Ramos (cell line): ENCODE measurements at regions not wholly inside any gene's neighbourhood (a gene's known extent, or its start where the extent isn't known, plus 50 kb on each side); places are given as distances from the start of the nearest gene placed in this dataset.

ENCODE experiments used
- in situ Hi-C: fragments of 300-500 bp; cut with MboI; formaldehyde crosslinking; loops from one replicate; pipeline ENCODE4 v1.14.3; 2022; ENCODE audit warnings: low sequenced_read_pairs; ENCODE audit not compliant: unreplicated experiment

- in situ Hi-C loops: no loop called here
Observed at GRCh38 chr11:11143849-11144248, 209.2 kb downstream of the CSNK2A3 start.

DNA sequence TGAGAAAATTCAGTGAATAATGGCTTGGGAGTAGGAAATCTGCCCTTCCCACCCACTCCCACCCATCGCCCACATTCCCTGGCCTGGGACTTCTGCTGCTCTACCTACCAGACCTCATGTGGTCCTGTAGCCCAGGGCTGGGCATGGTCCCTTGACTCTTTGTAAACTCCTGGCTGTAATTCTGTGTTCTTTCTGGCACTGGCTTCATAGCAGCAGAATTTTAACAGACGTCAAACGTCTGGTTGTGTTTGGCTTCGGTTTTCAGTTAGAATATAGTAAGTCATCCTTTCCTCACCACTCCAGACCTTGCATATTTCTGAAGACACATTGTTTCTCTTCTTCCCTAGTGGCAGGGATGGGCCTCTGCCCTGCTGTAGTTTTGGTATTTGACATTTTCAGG lies 210.6 kb downstream of the CSNK2A3 start:
- in situ Hi-C loops: no loop called here

GRCh38 chr11:11141065-11141464 lies 212.0 kb downstream of the CSNK2A3 start:
- in situ Hi-C loops: no loop called here

DNA sequence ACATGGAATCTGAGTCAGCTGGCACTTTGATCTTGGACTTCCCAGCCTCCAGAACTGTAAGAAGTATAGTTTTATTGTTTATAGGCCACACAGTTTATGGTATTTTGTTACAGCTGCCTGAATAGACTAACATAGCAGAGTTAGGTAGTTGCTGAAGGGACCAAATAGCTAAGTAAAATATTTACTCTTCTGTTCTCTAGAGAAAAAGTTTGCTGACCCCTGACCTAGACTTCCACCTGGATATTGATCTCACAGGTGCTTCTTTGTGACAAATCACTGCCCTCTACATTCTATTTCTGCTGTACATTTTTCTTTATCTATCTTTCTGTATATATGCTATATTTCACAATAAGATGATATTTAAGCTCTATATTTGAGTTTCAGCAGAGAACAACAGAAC lies 212.5 kb downstream of the CSNK2A3 start:
- in situ Hi-C loops: no loop called here

- in situ Hi-C loops: no loop called here
Observed at GRCh38 chr11:11137339-11137738, 215.7 kb downstream of the CSNK2A3 start.

GRCh38 chr11:11135820-11136476 lies 217.1 kb downstream of the CSNK2A3 start:
- in situ Hi-C loops: no loop called here

DNA sequence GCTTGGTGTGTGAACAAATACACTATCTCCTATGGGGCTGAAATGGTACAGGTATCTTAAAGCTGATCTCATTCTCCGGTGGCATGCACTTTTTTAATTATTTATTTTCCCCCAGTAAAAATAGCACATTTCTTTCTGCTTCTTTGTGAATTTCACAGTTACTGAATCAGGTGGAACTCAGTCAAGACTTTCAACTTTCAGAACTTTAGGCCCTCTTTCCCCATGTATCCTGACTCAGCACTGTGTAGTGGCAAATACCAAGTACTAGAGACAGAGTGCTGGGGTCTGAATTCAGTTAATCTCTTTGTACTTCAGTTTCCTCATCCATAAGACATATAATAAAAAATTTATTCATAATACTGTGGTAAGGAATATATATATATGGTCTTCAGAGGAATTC lies 223.9 kb downstream of the CSNK2A3 start:
- in situ Hi-C loops: no loop called here

DNA sequence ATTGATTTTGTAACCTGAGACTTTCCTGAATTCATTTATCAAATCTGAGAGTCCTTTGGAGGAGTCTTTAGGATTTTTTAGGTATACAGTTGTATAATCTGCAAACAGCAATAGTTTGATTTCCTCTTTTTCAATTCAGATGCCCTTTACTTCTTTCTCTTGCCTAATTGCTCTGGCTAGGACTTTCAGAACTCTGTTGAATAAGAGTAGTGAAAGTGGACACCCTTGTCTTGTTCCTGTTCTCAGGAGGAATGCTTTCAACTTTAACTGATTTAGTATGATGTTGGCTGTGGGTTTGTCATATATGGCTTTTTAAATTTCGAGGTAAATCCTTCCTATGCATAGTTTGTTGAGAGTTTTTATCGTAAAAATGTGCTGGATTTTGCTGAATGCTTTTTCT lies 227.4 kb downstream of the CSNK2A3 start:
- in situ Hi-C loops: no loop called here

DNA sequence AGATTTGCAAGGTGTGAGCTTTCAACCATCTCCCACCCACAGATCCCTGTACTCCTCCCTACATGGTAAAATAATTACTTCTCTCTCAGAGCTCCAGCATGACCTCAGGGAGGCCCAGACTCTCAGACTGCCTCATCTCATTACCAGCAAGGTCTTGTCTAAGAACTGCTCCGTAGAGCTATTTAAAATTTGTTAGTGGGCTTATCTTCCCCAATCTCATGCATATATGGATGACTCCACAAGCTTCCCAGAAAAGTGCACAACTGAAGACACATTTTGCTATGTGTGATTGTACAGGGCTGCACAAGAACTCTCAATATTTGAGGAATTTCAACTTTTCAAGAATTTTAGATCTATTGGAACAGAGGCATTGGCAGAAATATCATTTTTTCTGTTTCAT lies 230.3 kb downstream of the CSNK2A3 start:
- in situ Hi-C loops: no loop called here

DNA sequence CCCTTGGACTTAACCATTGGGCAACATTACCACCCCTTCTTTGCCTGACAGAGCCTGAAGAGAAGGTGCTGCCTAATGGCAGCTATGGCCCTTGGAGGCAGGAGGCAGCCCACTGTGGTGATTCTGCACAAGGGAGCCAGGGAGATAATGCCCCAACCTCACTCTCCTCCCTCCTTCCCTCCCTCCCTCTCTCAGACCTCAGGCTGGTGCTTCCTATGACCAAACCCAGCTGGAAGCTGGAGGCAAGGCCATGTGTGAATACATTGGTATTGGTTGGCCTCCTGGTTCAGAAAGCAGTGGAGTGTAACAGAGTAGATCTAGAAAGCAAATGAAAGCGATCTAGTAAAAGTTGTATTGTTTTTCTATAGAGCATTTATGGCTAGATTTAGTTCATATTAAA lies 233.1 kb downstream of the CSNK2A3 start:
- in situ Hi-C loops: no loop called here

DNA sequence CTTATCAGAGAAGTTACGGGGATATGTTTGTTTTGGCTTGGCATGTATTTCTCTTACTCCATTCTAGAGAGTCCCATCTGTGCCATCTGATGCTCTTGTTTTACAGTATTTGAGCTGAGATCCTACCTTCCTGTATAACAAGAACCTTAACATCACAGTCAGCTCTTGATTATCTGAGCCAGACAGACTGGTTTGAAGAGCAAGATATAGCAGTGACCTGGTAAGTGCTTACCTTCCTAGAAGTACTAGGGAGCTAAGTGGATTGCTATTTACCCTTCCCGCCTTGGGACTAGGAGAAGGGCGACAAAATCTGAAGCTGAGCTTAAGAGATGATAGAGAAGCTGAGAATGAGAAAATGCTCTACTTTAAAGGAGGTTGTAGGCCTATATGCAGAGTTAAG lies 235.3 kb downstream of the CSNK2A3 start:
- in situ Hi-C loops: no loop called here

DNA sequence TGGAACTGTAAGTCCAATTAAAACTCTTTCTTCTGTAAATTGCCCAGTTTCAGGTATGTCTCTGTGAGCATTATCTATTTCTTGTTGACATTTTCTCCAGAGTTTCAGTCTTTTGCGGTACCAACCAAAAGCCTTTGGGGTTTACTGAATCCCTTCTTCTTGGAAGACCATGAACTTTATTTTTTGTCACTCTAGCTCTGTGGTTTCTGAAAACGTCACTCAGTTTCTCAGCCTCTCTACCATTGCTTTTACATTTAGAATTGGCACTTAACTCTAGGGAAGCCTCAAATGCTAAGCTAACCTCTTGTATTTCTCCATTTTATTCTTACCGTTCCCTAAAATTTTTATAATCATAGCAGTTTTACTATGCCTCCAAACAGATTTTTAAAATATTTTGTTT lies 237.6 kb downstream of the CSNK2A3 start:
- in situ Hi-C loops: no loop called here

DNA sequence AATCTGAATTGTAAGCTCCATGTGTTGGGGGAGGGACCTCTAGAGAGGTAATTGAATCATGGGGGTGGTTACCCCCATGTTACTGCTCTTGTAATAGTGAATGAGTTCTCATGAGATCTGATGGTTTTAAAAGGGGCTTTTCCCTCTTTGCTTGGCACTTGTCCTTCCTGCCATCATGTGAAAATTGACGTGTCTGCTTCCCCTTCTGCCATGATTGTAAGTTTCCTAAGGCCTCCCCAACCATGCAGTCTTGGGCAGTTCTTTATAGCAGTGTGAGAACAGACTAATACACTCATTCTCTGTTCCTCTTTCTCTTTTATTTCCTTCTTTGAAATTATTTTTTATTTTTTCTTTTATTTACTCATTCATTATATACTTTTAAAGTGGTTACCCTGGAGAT lies 239.4 kb downstream of the CSNK2A3 start:
- in situ Hi-C loops: no loop called here

GRCh38 chr11:11108026-11108425 lies 245.0 kb downstream of the CSNK2A3 start:
- in situ Hi-C loops: no loop called here

DNA sequence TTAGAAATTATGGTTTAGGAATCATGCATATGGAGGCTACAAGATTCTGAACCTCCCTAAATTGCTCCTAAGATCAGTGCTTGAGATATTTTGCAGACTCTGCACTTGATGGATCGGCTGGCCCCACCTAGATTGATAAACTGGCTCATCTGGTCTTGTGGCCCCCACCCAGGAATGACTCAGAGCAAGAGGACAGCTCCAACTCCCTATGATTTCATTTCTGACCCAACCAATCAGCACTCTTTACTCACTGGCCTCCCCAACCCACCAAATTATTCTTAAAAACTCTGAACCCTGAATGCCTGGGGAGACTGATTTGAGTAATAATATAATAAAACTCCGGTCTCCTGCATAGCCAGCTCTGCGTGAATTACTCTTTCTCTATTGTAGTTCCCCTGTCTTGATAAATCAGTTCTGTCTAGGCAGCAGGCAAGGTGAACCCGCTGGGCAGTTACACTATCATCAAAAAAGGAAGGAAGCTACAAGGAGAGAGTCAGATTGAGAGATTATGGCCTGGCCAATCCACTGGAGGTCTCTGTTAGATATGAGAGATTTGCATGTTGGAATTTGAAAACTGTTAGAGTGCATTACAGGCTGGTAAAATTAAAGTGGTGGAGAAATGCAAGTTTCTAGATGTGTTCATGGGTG lies 245.8 kb downstream of the CSNK2A3 start:
- in situ Hi-C loops: no loop called here

DNA sequence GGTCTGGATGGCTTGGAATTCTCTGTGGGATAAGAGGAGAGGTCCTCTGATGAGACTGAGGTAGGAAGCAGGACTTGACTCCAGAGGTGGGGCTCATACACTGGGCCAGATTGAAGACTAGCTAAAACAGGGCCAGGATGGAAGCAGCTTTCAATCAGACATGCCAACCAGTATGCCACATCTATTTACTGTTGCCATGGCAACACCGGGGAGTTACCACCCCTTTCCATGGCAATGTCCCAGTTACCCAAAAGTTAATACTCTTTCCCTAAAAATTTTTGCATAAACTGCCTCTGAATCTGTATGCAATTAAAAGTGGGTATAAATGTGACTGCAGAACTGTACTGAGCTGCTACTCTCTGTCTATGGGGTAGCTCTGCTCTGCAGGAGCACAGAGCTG lies 247.5 kb upstream of the ZBED5 start:
- in situ Hi-C loops: no loop called here

GRCh38 chr11:11095831-11096723 lies 238.2 kb upstream of the ZBED5 start:
- in situ Hi-C loops: no loop called here

DNA sequence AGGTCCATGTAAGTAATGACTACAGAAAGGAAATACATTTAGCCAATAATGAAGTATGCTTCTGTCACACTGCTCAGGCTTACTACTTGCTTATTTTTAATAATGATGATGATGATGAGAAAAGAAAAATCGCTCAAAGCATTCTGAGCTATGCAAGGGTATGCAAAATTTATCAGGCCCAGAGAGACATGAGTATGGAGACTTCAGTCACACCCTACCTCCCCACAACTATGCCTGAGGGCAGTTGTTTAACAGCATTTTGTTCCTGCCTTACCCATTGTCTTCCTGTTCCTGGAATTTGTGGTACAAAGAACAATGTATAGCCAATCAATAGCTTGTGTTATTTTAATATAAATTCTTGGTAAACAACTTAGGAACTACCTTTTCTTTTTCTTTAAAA lies 232.6 kb upstream of the ZBED5 start:
- in situ Hi-C loops: no loop called here

- in situ Hi-C loops: no loop called here
Observed at GRCh38 chr11:11089805-11090204, 232.0 kb upstream of the ZBED5 start.

DNA sequence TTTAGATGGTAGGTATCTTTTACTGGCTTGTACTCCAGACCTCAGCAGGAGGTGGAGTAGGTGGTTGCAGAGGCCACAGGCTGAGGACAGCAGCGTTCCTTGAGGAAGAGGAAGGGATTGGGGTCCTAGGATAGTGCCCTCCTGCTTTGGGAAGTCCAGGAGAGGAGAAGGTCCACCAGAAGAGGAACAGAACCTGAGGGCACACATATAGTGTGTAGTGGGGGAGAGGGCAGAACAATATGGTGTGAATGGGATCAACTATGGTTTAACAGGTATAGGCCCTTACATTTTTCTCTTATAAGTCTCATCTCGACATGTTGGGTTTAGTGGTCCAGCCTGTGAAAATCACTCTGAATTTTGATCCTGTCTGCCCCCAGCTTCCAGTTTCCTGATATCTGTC lies 229.1 kb upstream of the ZBED5 start:
- in situ Hi-C loops: no loop called here

DNA sequence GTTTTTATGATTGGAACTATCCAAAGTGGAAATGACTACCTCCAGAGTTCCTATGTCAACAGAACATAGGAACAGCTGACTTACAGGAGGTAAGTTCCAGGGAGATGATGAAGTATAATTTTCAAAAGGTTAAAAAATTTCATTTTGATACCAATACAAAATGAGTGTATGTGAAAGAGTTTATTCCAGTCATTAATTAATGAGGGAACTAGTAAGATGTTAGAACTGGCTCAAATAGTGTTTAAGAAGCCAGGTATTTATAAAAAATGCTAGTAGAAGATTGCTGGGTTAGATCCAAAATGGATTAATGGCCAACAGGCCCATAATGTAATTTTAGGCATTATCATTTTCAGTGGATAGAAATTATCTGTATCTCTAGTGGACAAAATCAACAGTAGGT lies 227.7 kb upstream of the ZBED5 start:
- in situ Hi-C loops: no loop called here
